DMS79 (cell line): ENCODE measurements at regions not wholly inside any gene's neighbourhood (a gene's known extent, or its start where the extent isn't known, plus 50 kb on each side); places are given as distances from the start of the nearest gene placed in this dataset.

Experiments
- DNase-seq: peaks from one replicate; lab custom pipeline; 2025; lab: John Stamatoyannopoulos, UW

DNA sequence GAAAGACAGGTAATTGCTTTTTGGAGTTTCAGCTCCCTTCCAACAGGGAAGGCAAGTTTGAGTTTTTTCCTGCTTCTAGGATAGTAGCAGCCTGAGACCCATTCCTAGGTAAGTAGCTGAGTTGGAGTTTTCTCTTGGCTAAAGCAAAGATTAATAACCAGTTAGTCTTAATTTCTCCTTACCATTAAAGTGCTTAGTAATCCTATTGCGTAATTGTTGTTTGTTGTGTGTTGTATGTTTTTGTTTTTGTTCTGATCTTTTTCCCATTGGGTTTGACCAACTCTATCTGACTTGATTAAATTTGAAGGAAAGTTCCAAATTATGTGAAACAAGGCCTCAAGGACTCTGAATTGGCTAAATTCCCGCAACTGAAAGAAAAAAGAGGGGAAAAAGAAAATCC lies 83.5 kb downstream of the TBX22 start:
- no peak for DNase-seq

DNA sequence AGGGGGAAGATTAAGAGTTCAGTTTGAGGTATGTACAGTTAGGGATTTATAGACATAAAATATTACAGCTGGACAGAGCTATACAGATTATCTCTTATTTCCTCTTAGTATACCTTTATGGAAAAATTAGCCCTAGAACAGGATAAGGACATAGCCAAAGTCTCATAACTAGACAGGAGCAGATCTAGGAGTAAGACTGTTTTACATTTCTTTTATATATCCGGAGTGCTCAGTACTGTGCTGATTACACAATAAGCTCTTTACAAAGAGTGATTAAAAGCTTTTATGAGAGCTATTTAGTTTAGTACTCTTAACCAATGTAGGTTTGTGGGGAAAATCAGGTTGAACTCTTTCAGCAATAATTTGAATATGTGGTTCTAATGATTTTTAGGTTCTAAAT lies 105.8 kb downstream of the TBX22 start:
- no peak for DNase-seq

DNA sequence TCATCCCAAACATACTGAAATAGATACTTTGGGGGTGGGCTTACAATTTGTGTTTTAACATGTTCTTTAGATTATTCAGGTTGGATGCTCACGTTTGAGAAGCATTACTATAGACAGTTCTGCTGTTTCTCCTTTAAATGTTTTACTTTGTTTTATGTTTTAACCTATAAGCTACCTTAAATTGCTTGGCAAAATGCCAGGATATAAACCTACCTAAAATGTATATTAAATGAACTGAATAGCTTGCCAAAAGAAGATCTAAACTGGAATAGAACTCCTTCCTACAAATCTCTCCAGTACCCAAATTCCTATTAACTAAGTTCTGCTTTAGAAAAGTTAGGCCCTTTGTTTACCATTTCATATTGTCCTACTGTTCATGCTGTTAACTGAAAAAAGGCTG lies 124.4 kb downstream of the TBX22 start:
- DNase-seq: no peak

DNA sequence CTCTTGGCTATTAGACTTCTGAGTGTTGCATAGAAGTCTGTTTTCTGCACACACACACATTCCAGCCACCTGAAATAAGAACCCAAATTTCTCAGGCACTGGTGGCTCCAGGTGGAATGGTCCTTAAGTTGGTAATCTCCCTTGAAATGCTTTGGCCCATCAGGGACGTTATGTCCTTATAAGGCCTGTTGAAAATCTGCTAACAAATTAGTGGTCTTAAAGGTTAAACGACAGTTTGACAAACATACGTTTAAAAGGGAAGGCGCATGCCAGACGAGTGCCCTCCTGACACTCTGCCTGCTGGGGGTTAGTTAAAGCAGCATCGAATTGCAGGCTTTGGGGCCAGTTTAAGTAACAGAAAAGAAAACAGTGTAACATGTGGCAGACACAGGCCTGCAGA lies 125.0 kb downstream of the TBX22 start:
- no peak for DNase-seq

DNA sequence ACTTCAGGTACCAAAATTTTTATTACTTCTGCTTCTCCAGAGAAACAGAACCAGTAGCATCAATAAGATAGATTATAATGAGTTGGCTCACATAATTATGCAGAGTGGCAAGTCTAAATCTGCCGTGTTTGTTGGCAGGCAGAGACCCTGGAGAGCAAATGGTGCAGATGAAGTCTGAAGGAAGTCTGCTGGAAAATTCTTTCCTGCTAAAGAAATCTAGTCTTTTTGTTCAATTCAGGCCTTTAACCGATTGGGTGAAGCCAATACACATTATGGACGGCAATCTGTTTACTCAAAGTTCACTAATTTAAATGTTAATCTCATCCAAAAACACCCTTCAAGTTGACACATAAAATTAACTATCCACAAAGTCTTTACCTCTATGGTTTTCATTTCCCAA lies 156.0 kb downstream of the TBX22 start:
- DNase-seq: no peak

DNA sequence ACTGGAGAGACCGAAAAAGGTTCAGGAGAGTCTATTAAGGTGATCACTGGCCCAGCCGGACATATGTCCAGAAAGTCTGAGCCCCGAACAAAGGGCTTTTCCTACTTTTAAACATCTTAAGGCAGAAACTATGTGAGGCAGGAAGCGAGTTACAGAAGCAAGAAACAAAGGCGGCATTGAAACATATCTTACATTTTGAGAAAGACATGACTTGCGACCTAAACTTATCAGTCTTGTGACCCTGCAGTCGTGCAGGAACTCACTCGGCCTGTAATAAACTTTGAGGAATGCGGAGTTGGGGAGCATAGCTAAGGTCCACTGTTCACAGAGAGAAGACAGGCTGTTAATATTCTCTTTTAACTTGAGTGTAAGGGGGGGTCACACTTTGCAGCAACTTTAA lies 158.7 kb downstream of the TBX22 start:
- no peak for DNase-seq

DNA sequence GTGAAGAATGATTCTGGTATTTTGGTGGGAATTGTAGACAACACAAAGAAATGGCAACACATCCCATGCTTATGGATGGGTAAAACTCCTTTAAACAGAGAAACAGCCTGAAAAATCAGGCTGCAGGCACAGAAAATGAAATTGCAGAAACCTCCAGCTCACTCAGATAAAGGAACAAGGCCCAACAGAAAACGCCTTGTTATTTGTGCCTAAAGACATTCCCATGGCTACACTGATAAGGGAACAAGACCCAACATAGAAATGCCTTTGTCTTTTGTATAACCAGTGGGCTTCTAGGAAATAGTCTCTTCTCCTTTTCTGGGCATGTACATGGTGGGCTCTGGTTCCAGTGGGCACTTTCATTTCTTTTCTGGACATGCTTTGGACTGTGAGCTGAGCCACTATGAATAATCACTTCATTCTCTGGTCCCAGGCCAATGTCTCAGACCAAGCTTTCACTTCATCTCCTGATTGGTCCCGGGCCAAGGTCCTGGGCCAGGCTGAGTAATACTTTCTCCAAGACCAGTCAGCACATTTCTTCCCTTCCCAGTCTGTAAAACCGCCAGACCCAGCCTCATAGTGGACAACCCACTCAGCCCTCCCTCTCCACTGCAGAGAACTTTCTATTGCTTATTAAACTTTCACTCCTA lies 160.5 kb downstream of the TBX22 start:
- DNase-seq: no peak

DNA sequence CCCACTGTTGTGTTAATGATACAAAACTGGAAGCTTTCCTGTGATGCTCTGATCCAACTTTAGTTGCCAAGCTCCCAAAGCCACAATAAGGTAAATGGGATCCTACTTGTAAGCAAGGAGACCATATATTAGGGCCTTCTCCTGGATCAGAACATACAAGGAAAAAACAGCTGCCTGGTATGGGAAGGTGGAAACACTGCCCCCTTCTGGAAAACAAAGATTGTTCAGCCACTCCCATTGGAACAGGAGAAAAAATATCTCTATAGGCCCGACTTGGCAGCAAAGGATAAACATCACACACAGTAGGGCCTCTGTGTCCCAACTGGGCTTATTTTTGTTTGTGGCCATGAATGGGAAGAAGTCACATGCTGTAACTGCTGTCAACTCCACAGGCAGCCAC lies 166.5 kb downstream of the TBX22 start:
- no peak for DNase-seq

DNA sequence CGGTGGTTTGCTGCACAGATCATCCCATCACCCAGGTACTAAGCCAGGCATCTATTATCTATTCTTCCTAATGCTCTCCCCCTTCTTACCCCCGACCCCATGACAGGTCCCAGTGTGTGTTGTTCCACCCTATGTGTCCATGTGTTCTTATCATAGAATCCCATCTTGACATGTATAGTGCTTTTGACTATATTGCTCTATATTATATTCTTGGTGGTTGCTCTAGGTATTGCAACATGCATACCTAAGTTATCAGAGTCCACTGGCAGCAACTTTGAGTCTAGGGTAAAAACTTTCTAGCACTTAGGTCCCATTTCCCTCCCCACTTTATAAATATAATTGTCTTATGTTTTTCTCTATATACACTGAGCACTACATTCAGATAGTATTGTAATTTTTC lies 170.3 kb downstream of the TBX22 start:
- DNase-seq: no peak

DNA sequence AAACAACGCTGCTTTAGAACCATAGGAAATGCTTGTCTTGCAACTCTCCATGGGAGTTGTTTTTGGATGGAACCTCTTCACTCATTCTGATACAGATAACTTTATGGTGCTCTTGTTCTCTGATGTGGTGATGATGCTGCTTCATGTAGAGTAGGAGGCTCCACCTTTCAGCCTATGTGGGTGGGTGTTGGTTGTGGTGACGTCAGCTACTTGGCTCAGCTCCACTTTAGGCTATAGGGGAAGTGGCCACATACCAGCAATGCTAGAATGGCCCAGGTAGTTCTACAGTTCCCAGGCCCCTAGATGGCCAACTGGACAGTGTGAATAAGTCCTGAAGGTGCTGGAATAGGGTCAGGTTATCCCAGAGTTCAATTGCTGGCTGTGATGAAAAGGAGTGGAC lies 192.1 kb downstream of the TBX22 start:
- DNase-seq: no peak

DNA sequence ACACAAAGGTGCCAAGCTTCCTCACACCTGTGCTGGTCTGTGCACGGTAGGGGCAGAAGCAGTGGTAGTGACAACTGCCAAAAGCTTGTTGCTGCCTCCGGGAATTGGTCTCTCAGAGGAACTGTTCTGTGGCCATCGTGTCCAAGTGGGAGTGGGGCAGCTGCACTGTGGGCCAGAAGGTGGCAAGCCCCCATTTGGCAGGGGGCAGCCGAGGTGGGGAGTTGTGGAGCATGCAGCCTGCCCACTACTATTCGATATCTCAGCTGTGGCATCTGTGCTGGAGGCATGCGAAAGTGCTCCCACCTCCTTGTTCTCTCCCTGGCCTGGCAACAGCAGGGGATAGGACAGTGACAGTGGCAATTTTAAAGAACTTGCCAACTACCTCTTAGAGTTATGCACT lies 192.8 kb downstream of the TBX22 start:
- DNase-seq: no peak

DNA sequence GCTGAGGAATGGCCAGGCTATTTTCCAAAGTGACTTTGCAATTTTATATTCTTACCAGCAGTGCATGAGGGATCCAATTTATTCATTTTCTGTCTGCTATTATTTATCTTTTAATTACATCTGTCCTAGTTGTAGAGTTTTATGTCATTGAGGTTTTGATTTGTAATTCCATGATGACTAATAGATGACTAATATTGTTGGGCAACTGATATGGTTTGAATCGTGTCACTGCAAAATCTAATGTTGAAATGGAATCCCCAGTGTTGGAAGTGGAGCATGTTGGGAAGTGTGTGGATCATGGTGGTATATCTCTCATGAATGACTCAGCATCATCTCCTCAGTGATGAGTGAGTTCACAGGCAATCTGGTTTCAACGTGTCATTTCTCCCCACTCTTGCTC lies 201.5 kb downstream of the TBX22 start:
- DNase-seq: no peak

DNA sequence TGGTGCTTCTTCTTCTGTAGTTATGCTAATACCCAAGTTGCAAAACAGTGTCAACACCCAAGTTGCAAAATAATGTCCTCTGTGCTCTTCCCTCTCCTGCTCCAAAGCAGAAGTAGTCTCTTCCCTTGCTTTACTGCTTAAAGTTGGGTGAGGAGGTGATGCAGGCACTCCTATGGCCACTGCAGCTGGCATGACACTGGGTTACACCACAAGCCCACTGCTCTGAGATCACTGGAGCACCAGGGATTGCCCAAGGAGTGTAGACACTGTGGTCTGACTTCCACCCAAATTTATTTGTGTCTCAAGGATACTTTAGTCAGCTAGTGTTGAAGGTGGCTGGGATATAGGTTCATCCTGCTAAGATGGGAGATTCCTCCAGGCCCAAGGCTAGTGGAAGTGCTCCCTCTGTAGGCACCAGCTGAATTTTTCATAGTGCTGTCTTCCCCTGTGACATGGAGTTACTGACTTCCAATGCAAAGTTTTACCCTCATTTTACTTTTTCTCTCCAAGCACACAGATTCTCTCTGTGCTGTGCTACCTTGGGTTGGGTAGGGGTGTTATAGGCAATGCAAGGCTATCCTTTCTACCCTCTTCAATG lies 196.2 kb upstream of the TENT5D start:
- no peak for DNase-seq

DNA sequence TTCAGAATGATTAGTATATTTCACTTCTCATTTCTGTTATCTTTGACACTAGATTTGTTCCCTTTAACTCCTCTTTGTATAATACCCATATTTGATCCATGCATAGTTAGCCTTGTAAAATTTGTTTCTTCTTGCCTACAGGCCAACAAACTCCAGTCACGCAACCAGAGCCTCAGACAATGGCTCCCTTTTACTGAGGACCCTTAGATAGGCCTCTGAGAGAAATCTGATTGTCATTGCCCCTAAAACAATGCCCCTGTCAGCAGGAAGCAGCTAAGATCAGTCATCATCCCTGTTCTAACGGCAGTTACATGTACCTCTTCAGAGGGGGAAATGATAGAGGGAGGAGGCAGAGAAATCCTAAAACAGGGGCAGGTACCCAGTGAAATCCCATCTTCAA lies 190.6 kb upstream of the TENT5D start:
- no peak for DNase-seq

DNA sequence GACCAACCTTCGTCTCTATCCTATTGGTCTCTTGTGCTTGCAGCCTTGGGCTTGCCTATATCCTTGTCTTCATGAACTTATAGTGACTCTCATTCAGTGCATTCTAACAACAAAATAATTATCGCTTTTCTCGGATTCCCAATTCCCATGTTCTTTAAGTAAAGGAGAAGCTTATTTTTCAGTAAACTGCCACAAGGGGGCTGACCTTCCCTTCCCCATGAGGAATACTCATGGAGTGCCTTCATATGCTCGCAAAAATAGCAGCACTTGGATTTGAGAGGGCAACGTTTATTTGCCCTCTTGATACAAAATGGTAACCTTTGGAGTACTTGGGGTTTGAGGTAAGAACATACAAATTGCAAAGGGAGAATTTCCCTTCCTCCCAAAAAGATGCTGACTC lies 183.2 kb upstream of the TENT5D start:
- no peak for DNase-seq

DNA sequence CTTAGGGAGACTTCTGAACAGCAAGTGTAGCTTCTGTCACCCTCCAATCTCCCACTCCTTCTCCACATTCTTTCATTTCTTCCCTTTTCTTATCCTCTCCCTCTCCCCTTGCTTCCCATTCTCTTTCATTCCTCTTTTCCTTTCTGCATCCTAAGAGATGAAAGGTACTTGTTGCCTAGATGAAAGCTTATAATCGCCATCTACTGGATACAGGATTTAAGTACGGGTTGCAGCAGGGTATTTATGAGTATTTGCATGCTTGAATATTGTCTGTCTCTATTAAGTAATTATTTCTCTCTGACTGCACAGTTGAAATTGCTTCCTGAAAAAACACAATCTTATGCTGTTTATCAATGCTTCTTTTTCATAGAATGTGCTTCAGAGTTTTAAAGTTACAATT lies 174.0 kb upstream of the TENT5D start:
- no peak for DNase-seq

DNA sequence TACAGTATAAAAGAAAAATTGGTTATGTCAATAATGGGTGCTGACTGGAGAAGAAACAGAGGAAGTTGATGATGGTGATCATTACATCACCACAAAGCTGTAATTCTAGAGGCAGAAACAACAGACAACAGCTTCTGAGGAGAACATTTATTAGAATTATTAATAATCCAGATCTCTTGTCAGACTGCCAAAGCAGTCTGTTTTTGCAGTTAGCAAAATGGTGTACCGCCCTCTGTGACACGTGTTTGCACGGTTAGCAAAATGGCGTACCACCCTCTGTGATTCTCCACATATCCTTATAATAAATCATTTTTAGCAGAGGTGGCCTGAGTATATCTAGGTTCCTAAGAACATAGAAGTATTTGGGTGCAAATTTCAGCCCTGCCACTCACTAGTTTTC lies 154.0 kb upstream of the TENT5D start:
- no peak for DNase-seq

DNA sequence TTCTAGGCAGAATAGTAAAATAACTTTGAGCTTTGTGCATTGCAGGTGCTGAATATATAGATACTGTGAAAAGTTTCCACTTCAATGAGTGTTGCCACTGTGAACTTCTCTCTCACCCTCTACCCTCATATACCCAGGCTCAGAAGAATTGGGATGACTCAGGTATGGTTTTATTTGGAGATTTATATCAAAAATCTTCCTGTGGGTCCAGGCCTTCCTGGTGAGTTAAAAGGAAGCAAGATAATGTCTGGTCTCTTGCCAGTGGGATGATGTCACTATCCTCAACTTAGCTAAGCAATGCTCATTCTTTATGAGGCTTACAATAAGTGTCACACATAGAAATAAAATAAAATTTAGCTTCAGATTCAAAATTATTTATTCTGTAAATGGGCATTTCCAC lies 153.3 kb upstream of the TENT5D start:
- no peak for DNase-seq

DNA sequence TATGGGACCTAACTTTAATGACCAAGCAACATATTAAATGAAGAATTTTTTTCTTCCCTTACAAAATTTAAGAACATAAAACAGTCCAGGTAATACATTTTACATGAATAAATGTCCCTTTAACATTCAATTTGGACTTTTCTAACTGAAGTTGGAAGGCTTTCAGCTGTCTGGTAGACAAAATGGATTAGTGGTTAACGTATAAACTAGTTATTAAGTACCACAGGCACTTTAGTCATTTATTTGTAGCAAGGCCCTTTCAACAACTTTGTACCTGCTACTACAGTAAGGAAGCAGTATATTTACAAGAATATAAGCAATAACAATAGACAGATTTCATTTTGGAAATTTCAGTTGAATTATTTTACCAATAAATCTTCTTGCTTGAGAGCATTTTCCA lies 152.5 kb upstream of the TENT5D start:
- DNase-seq: no peak

DNA sequence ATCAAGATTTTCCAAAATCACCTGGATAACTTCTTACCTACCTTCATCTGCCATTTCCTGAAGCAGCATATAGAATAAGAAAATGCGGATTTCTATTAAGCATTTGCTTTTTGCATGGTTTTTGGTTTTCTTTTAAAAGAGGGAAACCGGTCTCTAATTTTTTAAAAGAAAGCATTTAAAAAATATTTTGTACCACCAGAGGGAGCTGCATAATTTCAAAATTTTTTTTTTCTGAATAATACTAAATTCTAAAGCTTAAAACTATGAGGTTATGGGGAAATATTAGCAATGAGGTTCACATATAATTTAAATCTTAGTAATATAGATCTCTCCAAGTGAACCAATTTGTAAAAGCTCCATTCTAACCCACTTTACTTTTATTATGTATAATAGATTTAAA lies 137.7 kb upstream of the TENT5D start:
- DNase-seq: no peak

DNA sequence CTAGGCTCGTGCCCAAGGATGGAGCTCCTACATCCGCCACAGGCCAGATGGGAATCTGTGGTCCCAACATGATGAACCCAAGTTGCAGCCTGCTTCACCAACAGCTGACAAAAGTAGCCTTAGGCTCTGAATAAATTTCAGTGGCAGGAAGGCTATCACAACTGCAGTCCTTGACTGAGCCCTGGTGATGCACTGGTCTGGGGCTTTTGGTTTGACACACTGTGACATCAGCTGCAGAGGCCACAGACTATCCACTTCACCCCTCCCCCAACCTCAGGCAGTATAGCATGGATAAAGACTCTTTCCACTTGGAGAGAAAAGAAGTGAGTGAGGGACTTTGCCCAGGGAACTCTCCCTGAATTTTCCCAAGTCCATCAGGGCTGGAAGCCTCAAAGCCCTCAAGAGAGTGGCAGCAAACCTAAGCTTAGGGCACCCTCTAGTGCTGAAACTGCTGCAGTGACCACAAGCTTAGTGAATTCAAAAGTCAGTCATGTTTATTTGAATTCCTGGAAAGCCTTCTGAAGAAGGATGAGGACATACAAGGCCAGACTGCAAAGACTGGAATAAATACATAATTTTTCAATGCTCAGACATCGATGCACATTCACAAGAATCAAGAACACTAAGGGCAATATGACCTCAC lies 135.0 kb upstream of the TENT5D start:
- DNase-seq: no peak

DNA sequence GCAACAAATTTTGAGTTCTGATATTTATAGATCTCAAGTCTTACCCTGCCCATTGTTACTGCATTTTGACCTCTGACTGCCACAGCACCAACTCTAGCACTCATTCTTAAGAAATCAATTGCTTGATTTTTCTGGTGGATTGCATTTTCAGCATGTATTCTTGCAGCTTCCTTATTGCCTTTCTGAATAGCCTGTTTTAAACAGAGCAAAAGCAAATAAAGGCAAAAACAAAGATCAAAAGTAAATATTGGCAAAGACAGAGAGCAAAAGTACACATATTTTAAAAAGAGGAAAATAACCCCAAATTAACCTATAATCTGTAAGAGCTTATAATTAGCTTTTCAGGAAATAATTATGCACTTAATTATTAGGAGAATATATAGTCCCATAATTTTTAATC lies 129.4 kb upstream of the TENT5D start:
- DNase-seq: no peak

DNA sequence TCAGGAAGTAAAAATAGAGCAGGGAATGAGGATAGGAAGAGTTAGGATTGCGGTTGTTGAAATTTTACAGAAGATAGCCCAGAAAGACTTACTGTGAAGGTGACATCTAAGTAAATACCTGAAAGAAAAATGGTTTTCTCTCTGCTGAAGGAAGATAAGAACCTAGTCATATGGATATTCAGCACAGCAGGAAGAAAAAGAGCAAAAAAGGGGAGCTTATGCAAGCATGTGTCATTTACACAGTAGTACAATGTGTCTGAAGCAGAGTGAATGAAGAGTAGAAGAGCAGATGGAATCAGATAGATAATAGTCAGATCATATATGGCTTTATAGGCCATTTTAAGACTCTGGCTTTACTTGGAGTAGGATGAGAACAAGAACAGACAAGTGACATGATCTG lies 126.9 kb upstream of the TENT5D start:
- no peak for DNase-seq

DNA sequence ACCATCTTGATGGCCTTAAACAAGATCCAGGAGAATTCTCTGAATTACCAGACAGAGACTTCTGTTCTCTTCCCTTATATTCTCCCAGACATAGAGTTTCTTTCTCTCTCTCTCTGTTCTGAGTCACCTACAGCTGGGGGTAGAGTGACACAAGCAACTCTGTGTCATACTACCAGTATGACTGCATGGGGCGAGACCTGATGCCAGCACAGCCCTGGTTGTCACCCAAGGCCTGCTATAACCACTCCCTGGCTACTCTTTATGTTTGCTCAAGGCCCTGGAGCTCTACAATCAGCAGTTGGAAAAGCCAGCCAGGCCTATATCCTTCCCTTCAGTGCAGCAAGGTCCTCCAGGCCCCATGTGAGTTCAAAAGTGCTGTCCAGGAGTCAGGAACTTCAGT lies 114.2 kb upstream of the TENT5D start:
- no peak for DNase-seq
